GM23248 (cell line): ENCODE measurements at regions not wholly inside any gene's neighbourhood (a gene's known extent, or its start where the extent isn't known, plus 50 kb on each side); places are given as distances from the start of the nearest gene placed in this dataset.
"Not testable (repeated sequence)": the region's sequence is repeated elsewhere in the genome, so short reads cannot be mapped to it uniquely, and the experiment has no call there.

ENCODE experiments used
- EZH2 ChIP-seq: fragments of 200-600 bp; sonication (generic); IDR thresholded peaks from 2 replicates; pipeline ENCODE4 v1.6.1; 2018; ENCODE audit warnings: antibody characterized with exemption, mild to moderate bottlenecking; ENCODE audit not compliant: insufficient read depth, poor library complexity, severe bottlenecking
- EZH2phosphoT487 ChIP-seq: fragments of 200-600 bp; sonication (generic); IDR thresholded peaks from 2 replicates; pipeline ENCODE4 v1.6.1; 2018; ENCODE audit warnings: antibody characterized with exemption, moderate library complexity, mild to moderate bottlenecking, low read depth; ENCODE audit not compliant: insufficient read depth

GRCh38 chr4:169323925-169324324, 53.2 kb upstream of the SH3RF1 start:
- TF ChIP-seq EZH2, EZH2phosphoT487: not testable (repeated sequence)
